Activated naive CD4-positive, alpha-beta T cell (primary cell): ENCODE measurements at regions not wholly inside any gene's neighbourhood (a gene's known extent, or its start where the extent isn't known, plus 50 kb on each side); places are given as distances from the start of the nearest gene placed in this dataset.
"Not testable (repeated sequence)": the region's sequence is repeated elsewhere in the genome, so short reads cannot be mapped to it uniquely, and the experiment has no call there.

ENCODE experiments used
- DNase-seq, 4 experiments: peaks; one replicate each; lab custom pipeline; 2025; lab: John Stamatoyannopoulos, UW

DNA sequence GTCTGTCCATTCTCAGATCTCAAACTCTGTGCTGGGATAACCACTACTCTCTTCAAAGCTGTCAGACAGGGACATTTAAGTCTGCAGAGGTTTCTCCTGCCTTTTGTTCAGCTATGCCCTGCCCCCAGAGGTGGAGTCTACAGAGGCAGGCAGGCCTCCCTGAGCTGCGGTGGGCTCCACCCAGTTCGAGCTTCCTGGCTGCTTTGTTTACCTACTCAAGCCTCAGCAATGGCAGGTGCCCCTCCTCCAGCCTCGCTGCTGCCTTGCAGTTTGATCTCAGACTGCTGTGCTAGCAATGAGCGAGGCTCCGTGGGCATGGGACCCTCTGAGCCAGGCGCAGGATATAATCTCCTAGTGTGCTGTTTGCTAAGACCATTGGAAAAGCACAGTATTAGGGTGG is 53.1 kb upstream of the HUNK start:
- not testable (repeated sequence) for DNase-seq

DNA sequence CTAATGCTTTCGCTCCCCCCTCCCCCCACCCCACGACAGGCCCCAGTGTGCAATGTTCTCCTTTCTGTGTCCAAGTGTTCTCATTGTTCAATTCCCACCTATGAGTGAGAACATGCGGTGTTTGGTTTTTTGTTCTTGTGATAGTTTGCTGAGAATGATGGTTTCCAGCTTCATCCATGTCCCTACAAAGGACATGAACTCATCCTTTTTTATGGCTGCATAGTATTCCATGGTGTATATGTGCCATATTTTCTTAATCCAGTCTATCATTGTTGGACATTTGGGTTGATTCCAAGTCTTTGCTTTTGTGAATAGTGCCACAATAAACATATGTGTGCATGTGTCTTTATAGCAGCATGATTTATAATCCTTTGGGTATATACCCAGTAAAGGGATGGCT is 58.5 kb upstream of the HUNK start:
- not testable (repeated sequence) for DNase-seq

DNA sequence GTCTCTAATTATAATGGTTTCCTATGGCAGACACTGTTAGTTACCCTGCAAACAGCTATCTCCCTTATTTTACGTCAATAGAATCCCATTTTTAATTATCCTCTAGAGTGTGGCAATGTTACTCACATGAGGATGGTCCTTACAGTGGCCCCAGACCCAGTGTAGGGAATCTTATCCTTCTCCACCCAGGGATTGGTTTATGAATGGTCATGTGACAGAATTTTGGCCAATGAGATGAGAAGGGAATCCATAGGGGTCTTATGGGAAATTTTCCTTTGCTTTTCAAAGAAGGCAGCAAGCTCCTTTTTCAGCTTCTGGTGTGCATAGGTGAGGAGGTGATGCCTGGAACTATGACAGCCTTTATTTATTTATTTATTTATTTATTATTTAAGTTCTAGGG is 59.0 kb upstream of the HUNK start:
- no peak for DNase-seq

GRCh38 chr21:31804008-31804394 is 68.8 kb upstream of the HUNK start:
- no peak for DNase-seq

GRCh38 chr21:31803039-31804007 is 69.5 kb upstream of the HUNK start:
- no peak for DNase-seq

DNA sequence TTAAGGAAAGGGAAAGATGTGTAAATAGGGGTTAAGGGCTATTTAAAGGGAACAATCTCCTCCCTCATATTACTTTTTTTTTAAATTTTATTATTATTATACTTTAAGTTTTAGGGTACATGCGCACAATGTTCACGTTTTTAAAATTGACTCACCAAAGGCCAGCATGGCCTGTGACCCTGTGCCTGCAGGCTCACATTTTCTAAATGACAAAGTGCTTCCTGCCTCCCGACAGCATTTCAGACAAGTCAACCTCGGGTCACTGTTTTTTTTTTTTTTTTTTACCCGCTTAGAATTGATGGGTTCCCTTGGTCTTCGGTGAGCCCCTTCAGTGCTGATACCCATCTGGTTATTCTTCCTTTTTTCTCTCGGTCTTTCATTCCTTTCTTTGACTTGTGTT is 70.4 kb upstream of the SCAF4 start:
- DNase-seq: no peak

DNA sequence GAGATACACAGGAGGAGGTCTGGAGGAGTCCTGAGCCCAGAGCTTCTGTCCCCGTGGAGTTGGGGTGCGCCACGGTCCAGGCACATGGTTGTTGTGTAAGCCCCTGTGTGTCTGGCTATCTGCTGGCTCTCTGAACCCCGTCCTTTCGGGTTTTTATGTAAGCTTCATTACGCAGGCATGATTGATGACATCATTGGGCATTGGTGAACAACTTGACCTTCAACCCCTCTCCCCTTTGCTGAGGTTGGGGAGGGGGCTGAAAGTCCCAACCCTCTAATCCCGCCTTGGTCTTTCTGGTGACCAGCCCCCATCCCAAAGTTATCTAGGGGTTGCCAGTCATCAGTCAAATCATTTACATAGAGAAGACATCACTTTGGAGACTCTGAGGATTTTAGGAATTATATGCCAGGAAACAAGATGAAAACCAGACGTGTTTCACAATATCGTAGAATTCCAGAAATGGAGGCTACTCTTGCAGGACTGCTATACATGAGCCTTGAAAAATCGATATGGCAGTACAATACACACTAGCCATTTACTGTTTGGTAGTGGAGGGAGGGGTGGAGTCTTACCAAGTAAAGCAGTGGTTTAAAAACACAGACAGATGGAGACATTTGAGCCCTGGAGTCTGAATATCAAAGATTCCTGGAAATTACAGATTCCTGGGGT is 69.8 kb upstream of the SCAF4 start:
- DNase-seq: no peak

- DNase-seq: no peak
Observed at GRCh38 chr21:31798842-31799704, 67.2 kb upstream of the SCAF4 start.

DNA sequence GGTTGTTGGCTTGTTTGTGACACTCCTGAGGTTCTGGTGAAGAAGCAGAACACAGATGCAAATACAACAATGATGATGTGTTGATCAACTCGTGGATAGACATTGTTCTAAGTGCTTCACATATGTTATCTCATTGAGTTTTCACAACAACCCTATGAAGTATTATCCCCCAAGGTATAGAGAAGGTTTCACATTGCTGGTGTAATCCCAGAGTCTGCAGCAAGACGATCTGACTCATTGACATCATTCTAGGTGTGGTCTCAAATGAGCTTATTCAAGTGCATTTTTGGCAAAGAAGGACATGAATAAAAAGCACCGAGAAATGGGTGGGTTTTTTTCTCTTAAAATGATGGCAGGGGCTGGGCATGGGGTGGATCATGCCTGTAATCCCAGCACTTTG is 64.1 kb upstream of the SCAF4 start:
- DNase-seq: no peak

- not testable (repeated sequence) for DNase-seq
Observed at GRCh38 chr21:31790420-31790819, 58.5 kb upstream of the SCAF4 start.

DNA sequence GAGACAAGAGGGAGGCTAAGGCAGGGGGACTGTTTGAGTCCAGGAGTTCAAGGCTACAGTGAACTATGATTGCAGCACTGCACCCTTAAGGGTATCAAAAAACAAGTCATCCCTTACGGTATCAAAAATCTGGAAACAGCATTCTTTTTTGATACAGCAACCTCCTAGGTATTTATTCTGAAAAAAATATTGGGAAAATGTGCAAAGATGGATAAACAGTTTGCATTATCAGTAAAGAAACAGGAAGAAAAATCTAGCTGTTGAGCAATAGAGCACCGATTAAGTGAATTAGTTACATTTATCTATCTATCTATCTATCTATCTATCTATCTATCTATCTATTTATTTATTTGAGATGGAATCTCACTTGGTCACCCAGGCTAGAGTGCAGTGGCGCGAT is 56.7 kb upstream of the SCAF4 start:
- no peak for DNase-seq

GRCh38 chr21:31787691-31788090 is 55.8 kb upstream of the SCAF4 start:
- DNase-seq: not testable (repeated sequence)

DNA sequence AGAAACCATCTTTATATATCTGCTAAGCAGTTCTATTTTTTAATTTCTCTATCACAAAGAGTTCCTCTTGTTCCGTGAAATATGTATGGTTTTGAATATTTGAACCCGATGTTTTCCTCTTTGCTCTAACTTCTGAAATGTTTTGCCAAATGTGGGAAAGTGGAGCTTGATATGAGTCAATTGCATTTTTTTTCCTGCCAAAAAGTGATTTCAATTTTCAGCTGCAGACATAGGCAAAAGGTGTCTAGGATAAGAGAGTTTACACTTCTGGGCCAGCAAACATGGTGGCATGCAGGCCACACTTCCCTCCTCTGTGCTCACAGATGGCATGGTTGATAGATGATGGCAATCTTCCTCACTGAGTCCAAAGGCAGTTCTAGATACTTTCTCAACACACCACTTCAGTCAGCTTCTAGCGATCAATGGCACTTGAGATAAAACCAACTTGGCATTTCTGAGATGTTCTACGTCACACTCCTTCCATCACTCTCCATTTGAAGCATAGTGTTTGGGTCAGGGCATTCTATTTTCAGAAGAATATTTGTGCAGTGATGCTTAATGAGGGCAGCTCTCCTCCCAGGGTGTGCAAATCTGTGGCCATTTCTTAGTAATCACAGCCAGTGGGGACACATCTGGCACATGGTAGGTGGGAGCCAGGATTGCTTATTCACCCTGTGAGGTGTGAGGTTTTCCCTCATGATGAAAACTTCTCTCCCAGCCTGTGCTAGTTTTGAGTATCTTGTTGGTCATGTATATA is 54.4 kb upstream of the SCAF4 start:
- DNase-seq: no peak

- DNase-seq: peak in 1 of 4 experiments; percentile 12
Observed at GRCh38 chr21:31785237-31786163, 53.6 kb upstream of the SCAF4 start.

GRCh38 chr21:31781737-31782136 is 49.8 kb upstream of the SCAF4 start:
- DNase-seq: no peak
